H9 (cell line): ENCODE measurements at regions not wholly inside any gene's neighbourhood (a gene's known extent, or its start where the extent isn't known, plus 50 kb on each side); places are given as distances from the start of the nearest gene placed in this dataset.

Source experiments
- DNase-seq: peaks from one replicate; pipeline ENCODE4 v3.0.0-alpha.2; 2017
- H2AFZ ChIP-seq: one replicate; pipeline ENCODE4 v1.6.1; 2013; ENCODE audit warnings: mild to moderate bottlenecking, low read length, control low read depth, moderate library complexity
- H2AK5ac ChIP-seq: 2 replicates; pipeline ENCODE4 v1.6.1; 2013; ENCODE audit warnings: low read length, control low read depth, mixed read lengths; ENCODE audit not compliant: insufficient read length
- H2BK120ac ChIP-seq: one replicate; pipeline ENCODE4 v1.6.1; 2013; ENCODE audit warnings: low read depth, mild to moderate bottlenecking, low read length, control low read depth, inconsistent platforms; ENCODE audit not compliant: poor library complexity, severe bottlenecking
- H2BK12ac ChIP-seq: 2 replicates; pipeline ENCODE4 v1.6.1; 2013; ENCODE audit warnings: low read length, control low read depth, mixed read lengths, low read depth; ENCODE audit not compliant: insufficient read length
- H2BK15ac ChIP-seq: 2 replicates; pipeline ENCODE4 v1.6.1; 2013; ENCODE audit warnings: low read depth, low read length, control low read depth
- H2BK20ac ChIP-seq: one replicate; pipeline ENCODE4 v1.6.1; 2013; ENCODE audit warnings: low read depth, mild to moderate bottlenecking, low read length, control low read depth, inconsistent platforms; ENCODE audit not compliant: poor library complexity, severe bottlenecking
- H2BK5ac ChIP-seq: 2 replicates; pipeline ENCODE4 v1.6.1; 2013; ENCODE audit warnings: low read length, control low read depth, mixed read lengths; ENCODE audit not compliant: insufficient read length
- H3K14ac ChIP-seq: 2 replicates; pipeline ENCODE4 v1.6.1; 2013; ENCODE audit warnings: low read length, control low read depth; ENCODE audit not compliant: insufficient read depth
- H3K18ac ChIP-seq: 2 replicates; pipeline ENCODE4 v1.6.1; 2013; ENCODE audit warnings: low read depth, mild to moderate bottlenecking, mixed read lengths, low read length, control low read depth; ENCODE audit not compliant: insufficient read length
- H3K23ac ChIP-seq: 2 replicates; pipeline ENCODE4 v1.6.1; 2013; ENCODE audit warnings: low read length, control low read depth, mixed read lengths, low read depth; ENCODE audit not compliant: insufficient read length
- H3K23me2 ChIP-seq: 2 replicates; pipeline ENCODE4 v1.6.1; 2013; ENCODE audit warnings: low read depth, mild to moderate bottlenecking, mixed read lengths, low read length, control low read depth; ENCODE audit not compliant: insufficient read length, poor library complexity, severe bottlenecking
- H3K27ac ChIP-seq: 2 replicates; pipeline ENCODE4 v1.5.1; 2013; ENCODE audit warnings: low read length, control low read depth, mixed read lengths, low read depth; ENCODE audit not compliant: insufficient read length
- H3K27me3 ChIP-seq: 2 replicates; pipeline ENCODE4 v1.6.1; 2013; ENCODE audit warnings: low read length, control low read depth, inconsistent platforms; ENCODE audit not compliant: insufficient read depth
- H3K4ac ChIP-seq: 2 replicates; pipeline ENCODE4 v1.6.1; 2013; ENCODE audit warnings: low read depth, mild to moderate bottlenecking, control low read depth, inconsistent platforms, low read length, moderate library complexity
- H3K4me1 ChIP-seq: 2 replicates; pipeline ENCODE4 v1.6.1; 2013; ENCODE audit warnings: low read length, control low read depth, inconsistent platforms; ENCODE audit not compliant: insufficient read depth
- H3K4me2 ChIP-seq: 2 replicates; pipeline ENCODE4 v1.6.1; 2013; ENCODE audit warnings: low read length, control low read depth, mixed read lengths; ENCODE audit not compliant: insufficient read length, insufficient read depth
- H3K56ac ChIP-seq: 2 replicates; pipeline ENCODE4 v1.6.1; 2013; ENCODE audit warnings: low read depth, mild to moderate bottlenecking, mixed read lengths, low read length, control low read depth; ENCODE audit not compliant: insufficient read length
- H3K79me1 ChIP-seq: 2 replicates; pipeline ENCODE4 v1.6.1; 2013; ENCODE audit warnings: low read depth, mild to moderate bottlenecking, moderate library complexity, low read length, control low read depth, inconsistent platforms; ENCODE audit not compliant: insufficient read depth, poor library complexity, severe bottlenecking
- H3K79me2 ChIP-seq: 2 replicates; pipeline ENCODE4 v1.6.1; 2013; ENCODE audit warnings: low read length, control low read depth, inconsistent platforms; ENCODE audit not compliant: insufficient read depth
- H3K9ac ChIP-seq: 2 replicates; pipeline ENCODE4 v1.6.1; 2013; ENCODE audit warnings: low read length, control low read depth, mixed read lengths; ENCODE audit not compliant: insufficient read length; ENCODE audit errors: extremely low read depth
- H3K9me3 ChIP-seq: one replicate; pipeline ENCODE4 v1.6.1; 2013; ENCODE audit warnings: low read depth, low read length, inconsistent platforms; ENCODE audit not compliant: control insufficient read depth
- H3T11ph ChIP-seq: one replicate; pipeline ENCODE4 v1.6.1; 2013; ENCODE audit warnings: mild to moderate bottlenecking, low read length, control low read depth, inconsistent platforms
- H4K20me1 ChIP-seq: one replicate; pipeline ENCODE4 v1.6.1; 2013; ENCODE audit not compliant: control insufficient read depth, insufficient read length, insufficient read depth
- H4K5ac ChIP-seq: 2 replicates; pipeline ENCODE4 v1.6.1; 2013; ENCODE audit warnings: low read depth, mild to moderate bottlenecking, mixed read lengths, low read length, control low read depth; ENCODE audit not compliant: insufficient read length
- H4K8ac ChIP-seq: replicated peaks from 2 replicates; pipeline ENCODE4 v1.6.1; 2013; ENCODE audit warnings: low read length, control low read depth, mixed read lengths, low read depth; ENCODE audit not compliant: insufficient read length
- H4K91ac ChIP-seq: 2 replicates; pipeline ENCODE4 v1.6.1; 2013; ENCODE audit warnings: low read depth, mild to moderate bottlenecking, moderate library complexity, mixed read lengths, low read length, control low read depth; ENCODE audit not compliant: insufficient read length
- H3K27ac Mint-ChIP-seq, 3 experiments: 2 replicates in 2 of 3; 3 replicates in 1 of 3; pipeline ENCODE4 v1.8.0; 2020 to 2021; ENCODE audit warnings: mixed read lengths in 3 of 3, mild to moderate bottlenecking in 1 of 3, moderate library complexity in 1 of 3
- H3K27me3 Mint-ChIP-seq: 2 replicates; pipeline ENCODE4 v1.8.0; 2021; ENCODE audit warnings: low read depth, mild to moderate bottlenecking, moderate library complexity, mixed read lengths
- H3K36me3 Mint-ChIP-seq, 3 experiments: 2 replicates in 2 of 3; 3 replicates in 1 of 3; pipeline ENCODE4 v1.8.0; 2020 to 2021; ENCODE audit warnings: low read depth in 3 of 3, mixed read lengths in 3 of 3; ENCODE audit not compliant: insufficient read depth in 1 of 3
- H3K4me1 Mint-ChIP-seq, 2 experiments: 2 replicates each; pipeline ENCODE4 v1.8.0; 2020; ENCODE audit warnings: mixed read lengths in 2 of 2
- H3K4me3 Mint-ChIP-seq, 2 experiments: 2 replicates in 1 of 2; 3 replicates in 1 of 2; pipeline ENCODE4 v1.8.0; 2020 to 2021; ENCODE audit warnings: mild to moderate bottlenecking in 2 of 2, mixed read lengths in 2 of 2, moderate library complexity in 1 of 2
- H3K9me3 Mint-ChIP-seq, 2 experiments: 2 replicates in 1 of 2; 3 replicates in 1 of 2; pipeline ENCODE4 v1.8.0; 2020; ENCODE audit warnings: mild to moderate bottlenecking in 2 of 2, mixed read lengths in 2 of 2, moderate library complexity in 1 of 2
- WGBS: extraction: QIAGEN DNeasy Blood & Tissue Kit; methylation state at CpG from one replicate; pipeline ENCODE4 v1.1.7; 2013; ENCODE audit warnings: missing lambda C conversion rate, low lambda C conversion rate, mixed read lengths; ENCODE audit not compliant: insufficient read length; ENCODE audit errors: extremely low coverage; 5-methylcytosine and 5-hydroxymethylcytosine counted together
- TF ChIP-seq, protein P1 (sequence below): fragments of 200-600 bp; sonication (generic); conservative IDR thresholded peaks from 3 replicates; pipeline ENCODE4 v1.8.0; 2021; ENCODE audit warnings: antibody characterized with exemption, mild to moderate bottlenecking

DNA sequence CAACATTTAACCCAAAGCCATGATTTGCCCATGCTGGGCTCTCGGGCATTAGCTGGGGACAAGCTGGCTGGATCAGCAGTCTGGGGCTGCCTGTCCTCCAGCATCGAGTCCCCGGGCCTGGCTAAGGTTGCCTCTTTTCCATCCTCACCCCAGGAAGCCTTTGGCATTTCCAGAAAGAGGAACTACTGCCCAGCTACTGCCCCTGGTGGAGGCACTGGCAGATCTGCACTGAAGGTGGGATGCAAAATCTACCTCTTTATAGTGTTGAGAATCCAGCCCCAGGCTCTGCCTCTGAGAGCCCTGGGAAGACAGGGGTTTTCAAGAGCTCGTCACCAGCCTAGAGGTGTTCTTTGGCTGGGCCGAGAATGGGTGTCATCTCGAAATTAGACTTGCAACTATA is 635.9 kb downstream of the MATN1 start:
- H2BK5ac ChIP-seq = no peak overlapping the region
- no peak overlapping the region for H3K4ac ChIP-seq
- DNase-seq = peak; percentile 72

More for the DNA sequence above, 635.9 kb downstream of the MATN1 start:
- Histone ChIP-seq H3K27me3 (no peaks in the 10 kb centered on the region), H3T11ph (no peak overlapping the region), H3K9me3 (no peaks in the 10 kb centered on the region), H4K8ac (no peak overlapping the region), H3K27ac (no peak overlapping the region), H3K23ac (no peak overlapping the region), H3K4me2 (no peak overlapping the region), H2BK120ac (no peak overlapping the region), H3K18ac (no peak overlapping the region), H2BK20ac (no peak overlapping the region), H2BK12ac (no peak overlapping the region), H2AFZ (no peak overlapping the region), H2AK5ac (no peak overlapping the region), H3K4me1 (no peaks in the 10 kb centered on the region), H3K56ac (no peak overlapping the region), H3K79me2 (no peaks in the 10 kb centered on the region), H4K91ac (no peak overlapping the region), H3K9ac (no peak overlapping the region), H3K79me1 (no peaks in the 10 kb centered on the region), H2BK15ac (no peak overlapping the region), H3K23me2 (no peaks in the 10 kb centered on the region), H4K20me1 (no peaks in the 10 kb centered on the region), H3K14ac (no peak overlapping the region), H4K5ac (no peak overlapping the region)
- peaks cover 16 to 18% of the 10 kb centered on the region in 2 experiments for H3K9me3 Mint-ChIP-seq
- no CpG with 5 or more reads among the region's 6 CpGs for WGBS
- no peak overlapping the region for H3K4me3 Mint-ChIP-seq
- peaks cover 7% of the 10 kb centered on the region for H3K27me3 Mint-ChIP-seq
- H3K4me1 Mint-ChIP-seq = peaks cover 8 to 16% of the 10 kb centered on the region in 2 experiments
- H3K27ac Mint-ChIP-seq = no peak overlapping the region
- peaks cover 2 to 15% (median 13%) of the 10 kb centered on the region in 3 experiments; a peak in 6 of 7 replicates for H3K36me3 Mint-ChIP-seq
- TF ChIP-seq, protein P1, sequence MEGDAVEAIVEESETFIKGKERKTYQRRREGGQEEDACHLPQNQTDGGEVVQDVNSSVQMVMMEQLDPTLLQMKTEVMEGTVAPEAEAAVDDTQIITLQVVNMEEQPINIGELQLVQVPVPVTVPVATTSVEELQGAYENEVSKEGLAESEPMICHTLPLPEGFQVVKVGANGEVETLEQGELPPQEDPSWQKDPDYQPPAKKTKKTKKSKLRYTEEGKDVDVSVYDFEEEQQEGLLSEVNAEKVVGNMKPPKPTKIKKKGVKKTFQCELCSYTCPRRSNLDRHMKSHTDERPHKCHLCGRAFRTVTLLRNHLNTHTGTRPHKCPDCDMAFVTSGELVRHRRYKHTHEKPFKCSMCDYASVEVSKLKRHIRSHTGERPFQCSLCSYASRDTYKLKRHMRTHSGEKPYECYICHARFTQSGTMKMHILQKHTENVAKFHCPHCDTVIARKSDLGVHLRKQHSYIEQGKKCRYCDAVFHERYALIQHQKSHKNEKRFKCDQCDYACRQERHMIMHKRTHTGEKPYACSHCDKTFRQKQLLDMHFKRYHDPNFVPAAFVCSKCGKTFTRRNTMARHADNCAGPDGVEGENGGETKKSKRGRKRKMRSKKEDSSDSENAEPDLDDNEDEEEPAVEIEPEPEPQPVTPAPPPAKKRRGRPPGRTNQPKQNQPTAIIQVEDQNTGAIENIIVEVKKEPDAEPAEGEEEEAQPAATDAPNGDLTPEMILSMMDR = peak; percentile 65
